ENCODE measurements at regions not wholly inside any gene's neighbourhood (a gene's known extent, or its start where the extent isn't known, plus 50 kb on each side); places are given as distances from the start of the nearest gene placed in this dataset.
A peak's percentile ranks its signal among the peaks of the same experiment; 100 is the strongest.

- TF ChIP-seq CTCF (IDR thresholded peaks at IDR 0.05; ENCODE audit: low read depth, low read length, missing input control) (no peak), EGR1 (IDR thresholded peaks at IDR 0.05; ENCODE audit: low read depth in 2 of 2) (peak; percentile 27 to 62), YY1 (IDR thresholded peaks at IDR 0.05) (peak; percentile 79), SP1 (IDR thresholded peaks at IDR 0.05) (peak; percentile 91), TAF1 (conservative IDR thresholded peaks at IDR 0.05) (peak; percentile 30), MAX (IDR thresholded peaks at IDR 0.05) (peak; percentile 87), JUND (IDR thresholded peaks at IDR 0.05) (peak; percentile 89 to 93), ATF3 (IDR thresholded peaks at IDR 0.05) (peak; percentile 53), RAD21 (IDR thresholded peaks at IDR 0.05) (peak; percentile 39 to 61)
Measured at GRCh38 chr16:59210955-59211541, 476.9 kb upstream of the GOT2 start.

Measured in liver (tissue), 3 donors.